CD4-positive, alpha-beta T cell treated with Interleukin-1 beta for 1 hour (primary cell): ENCODE measurements at regions not wholly inside any gene's neighbourhood (a gene's known extent, or its start where the extent isn't known, plus 50 kb on each side); places are given as distances from the start of the nearest gene placed in this dataset.

ENCODE experiments used
- DNase-seq, 2 donors: peaks; one replicate each; pipeline ENCODE4 v3.0.0-alpha.2; 2020 to 2022

- DNase-seq: no peak
Measured at GRCh38 chr12:93315385-93315906, 62.3 kb upstream of the NUDT4 start.

GRCh38 chr12:93315907-93316622 is 61.7 kb upstream of the NUDT4 start:
- DNase-seq: no peak

DNA sequence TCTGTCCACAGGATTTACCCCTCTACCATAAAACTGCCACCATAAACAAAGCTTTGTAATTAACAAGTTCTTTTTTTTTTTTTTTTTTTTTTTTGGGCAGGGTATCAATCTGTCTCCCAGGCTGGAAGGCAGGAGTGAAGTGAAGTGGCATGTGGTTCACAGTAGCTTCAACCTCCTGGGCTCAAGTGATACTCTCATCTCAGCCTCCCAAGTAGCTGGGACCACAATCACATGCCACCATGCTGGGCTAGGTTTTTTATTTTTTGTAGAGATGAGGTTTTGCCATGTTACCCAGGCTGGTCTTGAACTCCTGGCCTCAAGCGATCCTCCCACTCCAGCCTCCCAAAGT is 61.1 kb upstream of the NUDT4 start:
- no peak for DNase-seq

DNA sequence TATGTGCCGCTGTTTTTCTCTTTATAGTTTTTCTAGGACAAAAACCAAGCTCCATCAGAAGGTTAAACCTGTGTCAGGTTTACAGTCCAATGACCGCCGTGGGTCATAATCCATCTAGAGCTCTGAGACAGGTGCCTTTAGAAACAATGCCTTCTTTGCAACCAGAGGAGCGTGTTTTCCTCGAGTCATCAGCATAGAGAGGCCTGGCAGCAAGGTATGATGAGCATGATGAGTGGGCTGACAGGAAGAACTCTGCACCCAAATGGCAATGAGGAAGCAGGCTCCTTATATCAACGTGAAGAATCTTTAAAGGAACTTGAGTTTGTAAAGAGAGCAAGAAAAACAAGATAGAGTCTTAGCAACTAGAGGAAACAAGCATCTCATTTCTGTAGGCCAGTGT is 60.5 kb upstream of the NUDT4 start:
- no peak for DNase-seq

- DNase-seq: no peak
Measured at GRCh38 chr12:93318720-93319522, 58.8 kb upstream of the NUDT4 start.

DNA sequence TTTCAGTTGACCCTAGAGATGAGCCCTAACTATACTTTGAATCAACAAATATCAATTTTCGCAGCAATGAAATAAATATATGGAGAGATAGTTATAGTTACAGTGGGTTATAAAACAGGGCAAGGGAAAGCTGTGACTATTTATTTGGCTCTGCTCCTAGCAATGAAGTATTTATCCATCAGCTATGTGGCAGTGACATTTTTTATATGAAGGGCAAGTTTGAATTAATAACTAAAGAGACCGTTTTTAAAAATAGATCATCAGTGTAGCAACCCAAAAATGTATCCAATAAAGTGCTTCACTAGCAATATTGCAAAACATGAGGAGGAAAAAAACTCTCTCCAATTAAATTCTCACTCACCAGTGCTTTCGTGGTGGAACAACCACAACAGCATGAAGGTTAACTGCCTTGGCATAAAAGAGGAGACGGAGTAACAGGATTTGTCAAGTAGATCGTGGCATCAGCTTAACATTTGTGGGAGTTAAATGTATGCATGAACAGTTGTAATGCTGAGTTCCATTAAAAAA is 58.1 kb upstream of the NUDT4 start:
- no peak for DNase-seq

- DNase-seq: no peak
Measured at GRCh38 chr12:93322784-93323183, 54.9 kb upstream of the NUDT4 start.

- DNase-seq: no peak
Measured at GRCh38 chr12:93323625-93324329, 53.9 kb upstream of the NUDT4 start.

GRCh38 chr12:93325855-93326254 is 51.9 kb upstream of the NUDT4 start:
- no peak for DNase-seq
